Activated gamma-delta T cell treated with Interleukin-2 at 50 U/mL for 16 hours (primary cell): ENCODE measurements at regions not wholly inside any gene's neighbourhood (a gene's known extent, or its start where the extent isn't known, plus 50 kb on each side); places are given as distances from the start of the nearest gene placed in this dataset.
"Not testable (repeated sequence)": the region's sequence is repeated elsewhere in the genome, so short reads cannot be mapped to it uniquely, and the experiment has no call there.

Experiments
- DNase-seq: peaks from one replicate; pipeline ENCODE4 v3.0.0-alpha.2; 2020

DNA sequence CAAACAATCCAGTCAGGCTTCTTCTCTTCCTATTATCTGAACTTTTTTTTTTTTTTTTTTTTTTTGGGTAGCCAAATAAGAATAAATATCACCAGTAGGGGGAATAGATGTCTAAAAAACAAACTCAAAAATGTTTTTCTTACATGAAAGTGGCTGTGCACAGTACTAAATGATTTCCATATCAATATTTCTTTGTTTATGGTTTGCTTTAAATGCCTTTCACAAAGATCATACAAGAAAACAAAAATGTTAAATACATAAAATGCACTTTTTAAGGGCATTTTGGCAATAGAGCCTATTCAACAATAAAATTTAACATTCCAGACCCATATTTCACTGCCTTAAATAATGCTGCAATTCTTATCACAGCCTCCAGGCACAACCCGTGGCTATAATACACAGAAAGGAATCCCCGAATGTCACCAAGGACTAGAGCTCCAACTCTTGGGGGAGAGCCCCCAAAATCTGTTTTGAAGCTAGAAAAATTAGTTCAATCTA lies 91.1 kb upstream of the TBCA start:
- DNase-seq, result no peak

DNA sequence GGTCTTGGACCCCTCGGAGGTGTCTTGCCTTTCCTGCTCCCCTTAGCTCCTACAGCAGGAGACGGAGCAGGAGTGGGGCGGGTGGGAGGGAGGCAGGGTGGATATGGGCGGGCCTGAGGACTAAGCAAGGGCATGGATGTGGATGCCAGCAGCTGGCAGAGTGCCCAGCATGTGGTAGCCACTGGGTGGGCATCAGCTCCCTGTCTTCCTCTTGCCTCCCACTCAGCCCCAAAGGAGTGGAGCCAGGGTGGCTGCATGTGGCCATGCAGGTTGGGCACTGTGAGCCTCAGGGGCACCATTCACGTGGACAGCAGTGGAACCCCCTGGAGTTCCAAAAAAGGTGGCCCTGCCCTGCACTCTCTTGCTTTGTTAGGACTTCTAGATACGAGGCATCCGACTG lies 90.1 kb upstream of the TBCA start:
- DNase-seq, result no peak

- no peak for DNase-seq
Observed at GRCh38 chr5:77864997-77865396, 88.9 kb upstream of the TBCA start.

DNA sequence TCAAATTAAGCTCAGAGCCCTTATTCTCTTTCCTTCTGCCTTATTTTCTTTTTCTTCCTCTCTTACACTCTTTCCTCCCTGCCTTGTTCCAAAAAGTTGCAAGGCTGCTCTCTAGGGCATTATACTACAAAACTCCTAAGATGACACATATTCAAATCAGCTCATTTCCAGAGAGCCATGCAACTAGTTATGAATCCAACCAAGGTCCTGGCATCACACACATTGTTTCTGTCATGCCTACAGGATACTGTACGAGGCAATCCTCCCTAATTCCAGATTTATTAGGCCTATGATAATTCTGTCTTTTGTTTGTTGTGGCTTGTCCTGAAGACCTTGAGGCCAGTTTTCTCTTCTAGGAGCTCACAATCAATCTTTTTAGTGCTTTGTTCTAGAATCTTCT lies 87.0 kb upstream of the TBCA start:
- DNase-seq, result no peak

DNA sequence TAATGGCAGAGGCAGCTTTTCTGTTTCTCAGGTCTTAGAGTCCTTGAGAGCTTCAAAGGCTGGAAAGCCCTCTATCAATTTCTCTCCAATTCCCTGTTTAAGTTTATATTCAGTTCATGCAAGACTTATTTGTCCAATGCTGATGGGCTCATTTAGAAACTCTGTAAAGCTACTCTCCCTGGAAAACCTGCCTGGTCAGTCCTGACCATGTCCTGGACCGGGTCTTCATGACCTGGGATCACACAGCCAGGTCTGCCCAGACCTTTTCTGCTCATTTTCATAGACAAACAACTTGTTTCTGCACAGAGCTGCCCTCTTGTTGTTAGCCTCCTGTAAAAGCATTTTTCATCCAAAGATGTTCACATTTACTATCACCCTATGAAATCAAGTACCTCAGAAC lies 85.4 kb upstream of the TBCA start:
- no peak for DNase-seq

DNA sequence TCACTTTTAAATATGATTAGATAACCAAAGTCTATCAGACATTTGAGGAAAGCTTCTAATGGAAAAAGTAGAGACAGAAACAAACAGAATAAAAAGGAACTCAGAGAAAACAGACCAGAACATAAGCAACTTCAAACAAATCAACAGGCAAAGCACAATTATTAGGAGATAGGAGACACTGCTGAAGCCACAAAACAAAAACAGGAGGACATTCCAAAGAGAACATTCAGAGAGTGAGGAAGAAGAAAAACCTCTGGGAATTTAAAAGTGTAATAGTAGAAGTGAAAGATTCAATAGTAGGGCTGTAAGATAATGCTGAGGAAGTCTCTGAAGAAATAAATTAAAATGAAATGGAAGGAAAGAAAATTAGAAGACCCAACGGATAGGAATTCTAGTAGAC lies 83.2 kb upstream of the TBCA start:
- DNase-seq, result no peak

DNA sequence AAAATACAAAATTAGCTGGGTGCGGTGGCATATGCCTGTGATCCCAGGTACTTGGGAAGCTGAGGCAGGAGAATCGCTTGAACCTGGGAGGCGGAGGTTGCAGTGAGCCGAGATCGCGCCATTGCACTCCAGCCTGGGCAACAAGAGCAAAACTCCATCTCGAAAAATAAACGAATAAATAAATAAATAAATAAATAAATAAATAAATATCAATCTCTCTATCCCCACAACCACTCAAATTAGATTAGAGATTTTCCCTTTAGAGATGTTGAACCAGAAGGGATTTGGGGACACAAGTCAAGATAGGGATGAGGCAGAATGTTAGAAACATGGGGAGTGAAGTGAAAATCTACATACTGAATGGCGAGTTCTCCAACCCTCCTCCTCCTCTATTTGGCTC lies 82.5 kb upstream of the TBCA start:
- not testable (repeated sequence) for DNase-seq

DNA sequence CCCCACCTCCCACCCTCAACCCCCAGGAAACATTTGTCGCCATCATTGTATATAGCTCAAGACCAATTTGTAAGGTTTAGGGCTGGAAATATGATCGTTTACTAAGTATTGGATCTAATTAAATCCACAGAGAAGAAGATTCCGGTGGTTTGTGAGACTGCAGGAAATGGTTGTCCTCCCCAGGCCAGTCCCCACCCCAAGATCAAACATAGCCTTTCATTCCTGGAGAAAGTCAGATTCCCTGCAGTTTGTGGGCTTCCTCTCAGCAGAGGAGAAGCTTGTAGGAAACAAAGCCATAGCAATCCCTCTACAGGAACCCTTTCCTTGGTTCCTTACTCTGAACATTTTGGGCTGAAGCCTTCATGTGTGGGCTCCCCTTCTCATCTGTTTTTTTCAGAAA lies 79.2 kb upstream of the TBCA start:
- DNase-seq, result no peak

DNA sequence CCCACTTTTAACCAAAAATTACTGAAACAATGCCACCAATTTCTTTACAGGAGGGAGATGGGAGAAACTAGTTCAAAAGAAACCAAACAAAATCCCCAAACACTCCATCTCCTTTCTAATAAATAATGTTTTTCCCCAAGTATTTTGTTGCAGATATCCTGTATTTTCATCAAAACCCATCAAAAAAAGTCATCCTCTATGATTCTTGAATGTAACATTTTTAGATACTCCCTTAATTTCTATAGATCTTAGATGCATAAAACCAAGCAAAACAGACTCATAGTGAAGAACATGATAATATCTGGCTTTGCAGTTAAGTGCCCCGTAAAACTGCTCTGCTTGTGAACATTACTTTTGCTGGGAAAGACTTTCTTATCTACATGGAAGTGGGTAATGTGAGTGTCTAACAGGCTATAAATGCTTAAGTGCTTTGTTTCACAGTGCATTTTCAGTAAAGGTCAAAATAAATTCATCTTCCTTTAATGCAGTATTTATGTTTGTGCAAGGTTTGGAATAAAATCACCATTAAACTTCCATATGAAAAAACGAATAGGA lies 77.3 kb upstream of the TBCA start:
- DNase-seq, result no peak

GRCh38 chr5:77852514-77853352 lies 76.6 kb upstream of the TBCA start:
- peak; percentile 27 for DNase-seq

GRCh38 chr5:77852068-77852513 lies 76.0 kb upstream of the TBCA start:
- DNase-seq, result no peak

- no peak for DNase-seq
Observed at GRCh38 chr5:77851176-77852067, 75.3 kb upstream of the TBCA start.

- DNase-seq, result no peak
Observed at GRCh38 chr5:77850536-77851175, 74.5 kb upstream of the TBCA start.

DNA sequence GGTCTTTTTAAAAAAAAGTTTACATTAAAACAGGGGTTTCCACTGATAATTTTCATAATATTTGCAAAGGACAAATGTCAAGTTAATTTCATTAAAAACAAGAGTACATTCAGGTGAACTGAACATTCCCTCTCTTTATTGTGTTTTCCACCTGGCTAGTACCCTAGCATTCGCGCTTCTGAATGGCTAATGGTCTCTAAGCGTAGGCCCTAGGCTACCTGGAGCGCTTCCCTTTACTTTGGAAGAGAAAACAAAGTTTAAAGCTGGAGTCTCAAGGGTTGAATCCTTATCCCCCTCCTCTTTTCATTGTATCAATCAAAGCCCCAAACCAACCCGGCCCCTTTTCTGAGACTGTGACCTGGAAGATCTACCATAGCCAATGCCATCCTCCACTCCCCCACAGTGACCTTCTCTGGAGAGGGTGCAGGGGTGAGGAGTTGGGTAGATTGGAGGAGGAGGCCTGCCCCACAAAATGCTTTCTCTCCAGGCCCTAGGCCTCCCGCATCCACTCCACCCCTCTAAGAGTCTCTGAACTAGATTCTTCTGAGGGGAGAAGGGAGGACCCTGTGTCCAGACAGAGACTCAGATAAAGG lies 73.3 kb upstream of the TBCA start:
- DNase-seq, result no peak

DNA sequence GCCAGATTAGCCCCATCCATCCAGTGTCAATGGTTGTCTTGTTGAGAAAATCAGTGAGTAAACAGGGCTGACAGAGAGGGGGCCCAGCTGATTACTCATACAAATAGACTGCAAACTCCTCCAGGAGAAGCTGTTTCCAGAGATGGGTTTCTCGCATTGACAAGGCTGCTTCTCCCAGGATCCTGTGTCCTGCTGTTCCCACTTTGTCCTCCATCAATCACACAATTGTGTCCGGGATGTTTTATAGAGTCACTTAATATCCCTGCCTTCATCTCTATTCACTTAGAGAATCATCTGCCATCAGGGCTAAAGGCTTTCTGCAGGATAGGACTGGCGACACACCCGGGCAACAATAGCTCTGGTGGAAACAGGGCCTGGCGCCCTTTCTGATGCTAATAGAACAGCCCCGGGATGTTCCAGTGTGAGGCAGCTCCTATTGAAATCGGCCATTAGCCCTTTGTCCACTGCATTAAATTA lies 71.7 kb upstream of the TBCA start:
- DNase-seq, result no peak

GRCh38 chr5:77847129-77847460 lies 71.0 kb upstream of the TBCA start:
- DNase-seq, result no peak

GRCh38 chr5:77846422-77847128 lies 70.4 kb upstream of the TBCA start:
- DNase-seq, result no peak

GRCh38 chr5:77845324-77845646 lies 69.1 kb upstream of the TBCA start:
- no peak for DNase-seq

DNA sequence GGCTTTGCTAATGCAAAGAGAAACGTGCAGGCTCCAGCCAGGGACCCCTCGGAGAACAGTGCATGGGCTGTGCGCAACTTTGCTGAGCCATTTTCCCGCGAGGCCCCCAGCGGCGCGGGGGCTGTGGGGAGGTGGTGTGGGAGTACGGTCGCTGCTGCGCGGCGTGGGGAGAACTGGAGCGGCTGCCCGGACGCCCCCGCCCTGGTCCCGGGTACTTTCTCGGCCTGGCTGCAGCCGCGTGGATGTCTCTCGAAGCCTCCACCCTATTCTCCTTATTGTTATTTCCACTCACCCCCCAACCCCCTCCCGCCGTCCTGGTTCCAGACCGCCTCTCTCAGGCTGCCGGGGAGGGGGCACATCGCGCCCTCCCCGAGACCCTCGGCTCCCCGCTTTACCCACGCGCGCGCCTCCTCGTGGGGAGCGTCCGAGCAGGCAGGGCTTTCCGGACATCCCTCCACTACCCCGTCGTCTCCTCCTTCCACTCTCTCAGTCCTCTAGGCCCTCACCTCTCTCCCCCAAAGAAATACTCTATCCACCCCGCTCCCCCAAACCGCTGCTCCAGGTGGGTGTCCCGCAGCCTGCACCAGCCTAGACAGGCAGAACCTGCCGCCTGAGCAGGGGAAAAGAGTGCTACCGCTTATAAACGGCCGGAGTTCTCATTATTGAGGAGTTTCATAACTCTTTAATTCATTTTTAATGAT lies 68.6 kb upstream of the TBCA start:
- DNase-seq, result no peak

GRCh38 chr5:77844373-77844622 lies 68.2 kb upstream of the TBCA start:
- no peak for DNase-seq

GRCh38 chr5:77843570-77844372 lies 67.6 kb upstream of the TBCA start:
- DNase-seq, result no peak
